Gastroesophageal sphincter (tissue), 3 donors: ENCODE measurements at regions not wholly inside any gene's neighbourhood (a gene's known extent, or its start where the extent isn't known, plus 50 kb on each side); places are given as distances from the start of the nearest gene placed in this dataset.

ENCODE experiments used
- EP300 ChIP-seq: sonication (generic); formaldehyde crosslinking; IDR thresholded peaks from one replicate; pipeline ENCODE4 v1.6.1; 2017; ENCODE audit warnings: antibody characterized with exemption, mild to moderate bottlenecking
- POLR2A ChIP-seq, 2 donors: fragments of 450-650 bp; IDR thresholded peaks; one replicate each; pipeline ENCODE4 v1.6.1; 2017; ENCODE audit warnings: antibody characterized with exemption in 2 of 2, mild to moderate bottlenecking in 2 of 2, moderate library complexity in 1 of 2
- POLR2AphosphoS5 ChIP-seq: sonication (generic); formaldehyde crosslinking; IDR thresholded peaks from one replicate; pipeline ENCODE4 v1.6.1; 2017; ENCODE audit warnings: antibody characterized with exemption
- TF ChIP-seq, protein P1 (sequence below), 4 experiments: fragments of 200-600 bp in 2 of 4; fragments of 450-650 bp in 2 of 4; sonication (generic) in 1 of 4; IDR thresholded peaks; one replicate each; pipeline ENCODE4 v1.5.1; 2017 to 2019; ENCODE audit warnings: antibody characterized with exemption in 4 of 4, mild to moderate bottlenecking in 2 of 4, moderate library complexity in 2 of 4

DNA sequence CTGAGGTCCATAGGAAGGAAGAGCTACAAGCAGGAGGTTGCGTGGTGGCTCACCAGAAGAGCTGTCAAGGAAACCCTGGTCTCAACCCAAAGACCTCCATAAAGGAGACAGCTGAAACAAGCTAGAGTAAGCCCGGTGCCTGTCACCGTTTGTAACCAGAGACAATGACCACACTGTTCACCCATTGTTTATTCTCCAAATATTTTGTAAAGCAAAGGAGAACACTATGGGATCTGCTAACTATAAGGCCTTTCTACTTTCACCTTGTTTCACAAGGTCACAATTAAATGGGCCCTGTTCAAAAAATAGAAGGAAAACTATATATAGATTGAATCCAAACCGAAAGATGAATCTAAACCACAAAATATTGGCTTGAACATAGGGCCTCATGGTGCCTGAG is 128.9 kb upstream of the TPRG1 start:
- TF ChIP-seq, protein P1, sequence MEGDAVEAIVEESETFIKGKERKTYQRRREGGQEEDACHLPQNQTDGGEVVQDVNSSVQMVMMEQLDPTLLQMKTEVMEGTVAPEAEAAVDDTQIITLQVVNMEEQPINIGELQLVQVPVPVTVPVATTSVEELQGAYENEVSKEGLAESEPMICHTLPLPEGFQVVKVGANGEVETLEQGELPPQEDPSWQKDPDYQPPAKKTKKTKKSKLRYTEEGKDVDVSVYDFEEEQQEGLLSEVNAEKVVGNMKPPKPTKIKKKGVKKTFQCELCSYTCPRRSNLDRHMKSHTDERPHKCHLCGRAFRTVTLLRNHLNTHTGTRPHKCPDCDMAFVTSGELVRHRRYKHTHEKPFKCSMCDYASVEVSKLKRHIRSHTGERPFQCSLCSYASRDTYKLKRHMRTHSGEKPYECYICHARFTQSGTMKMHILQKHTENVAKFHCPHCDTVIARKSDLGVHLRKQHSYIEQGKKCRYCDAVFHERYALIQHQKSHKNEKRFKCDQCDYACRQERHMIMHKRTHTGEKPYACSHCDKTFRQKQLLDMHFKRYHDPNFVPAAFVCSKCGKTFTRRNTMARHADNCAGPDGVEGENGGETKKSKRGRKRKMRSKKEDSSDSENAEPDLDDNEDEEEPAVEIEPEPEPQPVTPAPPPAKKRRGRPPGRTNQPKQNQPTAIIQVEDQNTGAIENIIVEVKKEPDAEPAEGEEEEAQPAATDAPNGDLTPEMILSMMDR (IDR thresholded peaks at IDR 0.05), result no peak
- TF ChIP-seq POLR2A (IDR thresholded peaks at IDR 0.05) (no peak), EP300 (no peak), POLR2AphosphoS5 (no peak)
